CD4-positive, alpha-beta T cell treated with Interleukin-17A for 4 hours (primary cell): ENCODE measurements at regions not wholly inside any gene's neighbourhood (a gene's known extent, or its start where the extent isn't known, plus 50 kb on each side); places are given as distances from the start of the nearest gene placed in this dataset.
A peak's percentile ranks its signal among the peaks of the same experiment; 100 is the strongest.

ENCODE experiments used
- DNase-seq: peaks from one replicate; pipeline ENCODE4 v3.0.0-alpha.2; 2020; ENCODE audit warnings: mixed read lengths

DNA sequence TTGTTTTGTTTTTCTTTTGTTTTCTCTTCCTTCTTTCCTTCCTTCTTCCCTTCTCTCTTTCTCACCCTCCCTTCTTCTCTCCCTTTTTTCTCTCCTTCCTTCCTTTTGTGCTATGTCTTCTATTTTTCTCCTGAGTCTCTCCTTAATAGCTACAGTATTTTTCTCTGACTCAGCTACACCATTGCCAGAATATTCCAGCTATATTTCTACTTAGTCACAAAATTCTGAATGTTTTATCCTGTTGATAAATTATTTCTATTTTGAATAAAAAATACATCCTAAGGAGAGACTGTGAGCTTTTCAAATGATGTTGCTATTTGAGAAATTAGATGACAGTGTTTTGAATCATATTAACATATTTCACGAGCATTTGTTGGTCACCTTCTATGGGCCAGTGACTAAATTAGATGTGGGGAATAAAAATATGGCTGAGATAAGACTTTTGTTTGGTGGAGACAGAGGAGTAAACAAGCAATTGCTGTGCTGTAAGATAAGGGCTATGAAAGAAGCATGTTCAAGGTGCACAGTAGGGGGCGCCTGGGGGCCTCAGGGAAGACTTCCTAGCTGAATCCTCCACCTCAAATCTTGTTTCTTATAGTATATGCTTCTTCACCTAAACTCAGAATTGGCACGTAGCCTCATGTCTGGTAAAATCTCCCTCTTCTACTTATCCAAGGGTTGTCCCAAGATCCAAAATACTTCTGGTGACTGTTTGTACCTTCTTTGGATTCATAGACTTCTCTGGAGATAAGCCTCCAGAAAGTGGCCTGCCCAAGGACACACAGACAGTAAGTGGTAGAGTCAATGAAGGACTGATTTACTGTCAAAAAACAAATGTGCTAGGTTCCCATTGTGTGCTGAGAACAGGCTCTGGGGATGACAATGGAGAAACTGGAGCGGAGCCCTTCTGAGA is 115.5 kb upstream of the CREB5 start:
- DNase-seq: peak; percentile 73

DNA sequence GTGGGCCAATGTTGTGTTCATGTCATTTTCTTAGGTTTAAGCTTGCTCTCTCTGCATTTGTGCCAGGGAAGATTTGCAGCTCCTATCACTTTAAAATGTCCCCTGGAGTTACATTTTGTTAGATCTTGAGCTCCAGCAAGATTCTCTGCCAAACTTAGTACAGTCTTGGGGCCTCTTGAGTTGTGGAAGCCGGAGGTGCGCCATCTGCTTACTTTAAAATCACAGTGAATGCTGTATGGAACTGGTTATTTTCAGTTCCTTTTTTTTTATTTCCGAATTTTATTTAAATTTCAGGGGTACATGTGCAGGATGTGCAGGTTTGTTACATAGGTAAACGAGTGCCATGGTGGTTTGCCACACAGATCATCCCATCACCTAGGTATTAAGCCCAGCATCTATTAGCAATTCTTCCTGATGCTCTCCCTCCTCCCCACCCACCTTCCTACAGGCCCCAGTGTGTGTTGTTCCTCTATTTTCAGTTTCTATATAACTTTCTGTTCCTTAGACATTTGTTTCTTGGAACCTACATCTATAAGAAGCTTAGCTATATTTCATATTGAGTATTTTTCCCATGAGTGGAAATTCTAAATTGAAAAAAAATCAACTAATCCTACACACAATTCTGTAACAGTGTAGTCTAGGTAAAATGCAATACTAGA is 114.4 kb upstream of the CREB5 start:
- no peak for DNase-seq

DNA sequence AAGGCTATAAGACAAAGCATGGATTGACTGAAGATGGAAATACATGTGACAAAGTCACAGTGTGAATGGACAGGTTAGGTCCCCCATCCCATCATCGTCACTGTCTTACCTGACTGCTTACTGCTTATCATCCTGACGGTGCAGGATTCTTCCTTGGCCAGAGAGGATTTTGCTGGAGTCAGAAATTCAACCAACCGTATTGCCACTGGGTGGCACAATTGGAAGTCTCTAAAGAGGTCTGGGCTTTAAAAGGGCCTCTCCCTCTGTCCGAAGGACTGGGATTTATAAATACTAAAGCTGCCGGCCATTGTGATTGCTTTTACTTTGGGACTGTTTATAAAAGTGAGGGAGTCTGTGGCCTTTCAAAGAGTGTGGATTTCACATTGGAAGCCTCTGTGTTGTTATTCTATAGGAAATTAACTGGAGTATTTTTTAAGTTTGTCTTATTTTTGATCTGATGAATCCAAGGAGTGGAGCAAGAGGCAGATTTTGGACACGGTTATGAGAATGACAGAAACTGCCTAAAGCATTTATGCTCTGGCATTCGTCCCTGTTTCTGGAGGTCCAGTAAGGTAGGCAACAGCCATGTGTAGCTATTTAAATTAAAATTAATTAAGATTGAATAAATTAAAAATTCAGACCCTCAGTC is 113.3 kb upstream of the CREB5 start:
- peak; percentile 7 for DNase-seq

DNA sequence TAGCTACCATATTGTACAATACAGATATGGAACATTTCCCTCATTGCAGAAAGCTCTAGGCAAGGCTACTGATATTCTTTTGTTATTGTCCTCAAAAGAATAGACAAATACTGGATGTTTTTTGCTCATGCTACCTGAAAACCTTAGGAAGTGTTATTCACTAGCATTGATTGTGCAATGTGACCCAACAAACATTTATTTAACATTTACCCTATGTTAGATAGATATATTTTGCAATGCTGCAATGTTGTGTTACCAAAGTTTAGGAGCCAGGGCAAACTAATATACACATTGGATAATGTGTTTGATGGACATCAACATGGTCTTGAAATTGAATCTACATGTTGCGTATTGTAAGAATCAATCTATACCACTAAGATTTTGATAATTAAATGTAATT is 112.8 kb upstream of the CREB5 start:
- no peak for DNase-seq

DNA sequence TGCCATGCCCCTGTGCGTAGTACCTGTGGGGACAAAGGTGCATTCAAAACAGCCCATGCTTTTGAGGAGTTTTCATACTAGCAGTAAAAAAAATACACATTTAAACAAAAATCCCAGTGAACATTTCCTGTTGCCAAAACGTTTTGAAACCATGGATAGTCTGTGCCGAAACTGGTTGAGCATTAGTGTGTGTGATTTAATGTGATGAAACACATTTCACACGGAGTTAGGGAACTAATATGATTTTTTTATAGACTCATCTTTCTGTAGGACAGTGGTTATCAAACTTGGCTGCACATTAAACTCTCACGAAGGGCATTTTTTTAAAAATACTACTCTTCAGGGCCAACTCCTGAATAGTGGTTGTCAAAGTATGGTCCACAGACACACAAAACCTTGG is 111.8 kb upstream of the CREB5 start:
- no peak for DNase-seq

DNA sequence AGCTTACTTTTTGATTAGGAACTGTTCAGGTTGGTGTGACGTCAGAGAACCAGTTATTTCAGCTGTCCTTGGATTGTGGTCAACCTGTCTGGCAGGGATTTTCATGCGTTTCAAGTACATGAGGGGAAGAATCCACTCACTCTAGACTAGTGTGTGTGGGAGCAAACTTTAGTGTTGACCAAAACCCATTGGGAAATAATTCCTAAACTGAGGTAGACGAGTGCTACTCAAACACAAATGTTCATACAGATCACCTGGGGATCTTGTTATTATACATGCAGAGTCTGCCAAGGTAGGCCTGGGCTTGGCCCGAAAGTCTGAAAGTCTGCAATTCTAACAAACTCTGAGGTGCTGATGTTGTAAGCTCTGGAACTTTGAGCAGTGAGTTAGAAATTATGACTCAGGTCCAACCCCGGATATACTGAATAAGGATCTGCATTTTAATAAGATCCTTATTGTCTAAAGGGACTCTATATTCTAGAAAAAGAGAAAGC is 111.1 kb upstream of the CREB5 start:
- no peak for DNase-seq

DNA sequence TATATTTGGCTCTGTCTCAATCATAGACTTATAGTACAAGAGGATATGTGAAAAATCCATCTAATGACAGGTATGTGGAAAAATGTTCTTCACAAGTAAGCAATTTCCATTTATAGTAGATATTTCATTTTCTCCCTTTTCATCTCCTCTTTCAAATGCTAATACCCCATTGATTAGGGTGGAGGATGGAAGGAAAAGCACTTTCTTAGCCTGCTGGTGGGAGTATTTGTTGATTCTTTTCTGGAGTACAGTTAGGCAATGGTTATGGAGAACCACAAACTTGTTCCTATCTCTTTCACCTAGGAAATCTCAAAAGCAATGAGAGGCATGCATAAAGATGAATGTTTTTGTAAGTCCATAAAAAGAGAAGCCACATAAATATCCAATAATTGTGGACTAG is 108.0 kb upstream of the CREB5 start:
- no peak for DNase-seq

DNA sequence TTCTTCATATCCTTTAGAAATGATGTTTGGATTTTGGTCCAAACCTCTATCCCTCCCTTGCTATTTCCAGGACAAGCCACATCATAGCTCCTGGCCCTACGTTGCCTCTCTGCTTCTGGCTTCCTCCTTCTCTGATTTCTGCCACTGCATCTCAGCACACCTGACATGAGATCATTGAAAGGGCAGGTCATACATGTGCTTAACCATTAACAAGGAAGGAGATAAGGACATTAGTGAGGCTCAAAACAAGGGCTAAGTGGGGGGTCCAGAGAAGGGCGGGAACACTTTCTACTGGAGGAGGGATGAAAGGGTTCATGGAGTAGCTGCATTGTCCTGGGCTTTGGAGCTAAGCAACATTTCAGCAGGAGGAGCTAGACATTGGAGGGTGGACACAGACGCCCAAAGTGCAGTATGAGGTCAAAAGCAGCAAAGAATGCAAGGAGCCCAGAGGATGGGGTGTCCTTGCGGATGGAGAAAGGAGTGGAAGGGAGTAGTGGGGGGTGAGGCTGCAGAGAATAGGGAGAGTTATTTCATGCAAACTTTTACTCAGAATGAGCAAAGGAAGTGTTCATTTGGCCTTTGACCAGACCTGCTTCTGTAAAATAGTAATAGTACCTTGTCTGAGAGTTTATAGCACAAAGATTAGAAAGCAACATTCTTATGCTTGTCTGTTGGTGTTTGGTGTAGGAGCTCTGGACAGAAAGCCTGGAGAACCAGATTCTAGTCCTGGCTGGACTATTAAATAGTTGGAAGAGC is 102.4 kb upstream of the CREB5 start:
- no peak for DNase-seq

DNA sequence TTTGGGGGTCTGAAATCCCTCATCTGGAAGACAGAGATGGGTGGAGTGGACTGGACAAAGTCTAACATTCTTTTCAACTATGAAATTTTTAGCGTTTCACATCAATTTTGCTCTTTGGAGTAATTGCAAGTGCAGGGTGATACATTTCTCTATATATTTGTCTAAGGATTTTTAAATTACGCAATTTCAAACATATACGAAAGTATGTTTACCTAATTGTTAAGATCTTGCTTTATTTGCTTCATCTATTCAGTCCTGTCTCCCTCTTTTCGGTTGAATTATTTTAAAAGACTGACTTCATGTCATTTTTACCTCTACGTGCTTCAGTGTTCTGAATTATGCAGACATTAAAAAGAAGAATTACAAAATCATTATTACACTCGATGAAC is 101.9 kb upstream of the CREB5 start:
- no peak for DNase-seq

DNA sequence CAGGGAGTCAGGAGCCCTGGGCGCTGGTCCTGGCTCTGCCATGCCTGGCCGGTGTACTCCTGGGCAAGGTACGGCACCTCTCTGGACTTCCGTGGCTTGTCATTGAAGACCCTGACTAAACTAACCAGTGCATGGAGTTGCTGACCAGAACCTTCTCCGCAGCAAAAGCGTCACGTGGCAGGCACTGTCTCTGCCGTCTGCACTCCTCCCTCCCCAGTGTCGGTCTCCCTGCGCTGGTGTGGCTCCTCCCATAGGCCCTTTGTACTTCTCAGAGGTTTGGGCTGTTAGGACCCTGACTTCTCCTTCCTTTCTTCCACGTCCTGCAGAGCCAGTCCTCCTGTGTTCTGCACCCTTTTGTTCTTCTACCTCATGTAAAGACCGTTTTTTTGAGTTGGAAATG is 100.6 kb upstream of the CREB5 start:
- DNase-seq: no peak

DNA sequence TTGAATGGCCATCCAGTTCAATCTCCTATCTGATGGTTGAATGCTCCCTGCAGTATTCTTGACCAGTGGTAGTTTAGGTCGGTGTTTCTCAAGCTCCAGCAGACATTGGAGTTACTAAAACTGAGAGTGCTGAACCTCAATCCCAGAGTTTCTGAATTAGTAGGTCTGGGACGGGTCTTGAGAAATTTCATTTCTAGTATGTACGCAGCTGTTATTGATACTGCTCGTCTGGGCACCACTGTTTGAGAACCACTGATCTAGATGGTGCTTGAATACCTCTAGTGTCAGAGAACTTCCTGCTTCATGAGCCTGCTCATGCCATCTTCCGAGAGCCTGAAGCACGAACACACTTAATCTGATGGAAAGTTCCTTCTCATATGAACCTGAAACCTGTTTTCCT is 99.4 kb upstream of the CREB5 start:
- no peak for DNase-seq

DNA sequence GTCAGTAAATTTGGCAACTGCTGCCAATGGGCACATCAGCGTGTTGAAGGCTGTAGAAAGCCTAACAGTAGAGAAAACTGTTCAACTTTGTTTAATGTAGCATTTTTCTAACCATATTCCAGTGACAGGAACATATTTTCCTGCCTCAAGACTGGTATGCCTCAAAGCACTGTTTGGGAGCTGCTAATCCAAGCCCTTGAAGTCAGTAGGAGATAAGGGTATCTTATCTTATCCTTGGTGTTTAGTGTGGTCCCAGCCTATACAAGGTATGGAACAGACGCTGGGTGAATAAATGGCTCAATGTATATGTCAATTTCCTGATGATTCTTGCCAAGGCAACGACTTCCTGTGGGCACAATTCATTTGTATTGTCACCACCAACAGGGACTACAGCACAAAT is 97.5 kb upstream of the CREB5 start:
- no peak for DNase-seq

DNA sequence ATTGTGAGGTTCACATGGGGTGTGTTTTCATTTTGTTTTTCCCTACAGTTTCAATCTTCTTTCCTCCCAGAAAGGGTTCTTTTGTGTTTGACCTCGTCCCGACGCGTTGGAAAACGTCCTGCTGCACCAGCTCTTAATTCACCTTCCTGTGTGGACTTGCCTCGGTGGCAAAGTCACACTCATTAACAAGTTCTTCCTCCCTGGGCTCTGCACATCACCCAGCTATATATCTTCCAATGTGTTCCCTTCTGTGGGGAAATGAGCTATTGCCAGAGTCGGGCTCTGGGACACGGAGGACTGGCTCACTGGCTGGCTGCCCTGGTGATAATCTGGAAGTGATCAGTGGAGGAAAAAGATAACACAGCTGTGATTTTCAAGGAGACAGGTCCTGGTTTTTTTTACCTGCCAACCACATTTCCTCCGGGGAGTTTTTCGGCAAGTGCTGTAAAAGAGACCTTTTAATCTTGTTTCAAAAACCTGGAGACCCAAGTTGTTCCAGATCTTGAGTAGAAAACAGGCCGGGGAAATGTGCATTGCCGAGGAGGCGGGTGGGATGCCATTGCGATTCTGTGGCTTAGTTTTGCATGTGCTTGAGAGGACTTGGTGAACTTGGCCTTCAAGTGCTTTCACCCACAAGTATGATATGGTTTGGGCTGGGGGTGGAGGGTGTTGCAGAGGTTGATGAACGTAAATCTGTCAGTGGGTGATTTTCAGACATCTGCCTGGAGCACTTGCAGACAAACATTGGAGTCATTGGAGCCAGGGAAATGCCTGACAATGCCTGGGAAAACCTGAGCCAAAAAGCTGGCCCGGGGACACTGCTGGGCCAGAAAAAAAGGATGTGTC is 96.5 kb upstream of the CREB5 start:
- DNase-seq: no peak

DNA sequence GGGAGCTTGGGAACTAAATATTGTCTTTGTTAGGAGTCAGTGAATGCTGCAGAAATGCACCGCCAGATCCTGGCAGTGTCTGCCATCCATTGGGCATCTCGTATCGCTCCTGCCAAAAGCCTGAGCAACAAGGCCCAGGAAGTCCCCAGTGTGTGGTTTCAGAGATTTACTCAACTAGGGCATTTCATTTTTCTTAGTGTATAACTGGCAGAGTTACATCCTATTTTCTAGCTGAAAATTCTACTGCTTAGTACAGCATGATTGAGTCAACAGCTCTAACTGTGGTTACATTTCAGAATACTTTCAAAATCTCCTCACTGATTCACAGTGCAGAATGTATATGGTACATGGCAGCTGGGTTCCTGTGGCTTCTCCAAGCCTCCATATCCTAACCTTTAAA is 95.8 kb upstream of the CREB5 start:
- no peak for DNase-seq

DNA sequence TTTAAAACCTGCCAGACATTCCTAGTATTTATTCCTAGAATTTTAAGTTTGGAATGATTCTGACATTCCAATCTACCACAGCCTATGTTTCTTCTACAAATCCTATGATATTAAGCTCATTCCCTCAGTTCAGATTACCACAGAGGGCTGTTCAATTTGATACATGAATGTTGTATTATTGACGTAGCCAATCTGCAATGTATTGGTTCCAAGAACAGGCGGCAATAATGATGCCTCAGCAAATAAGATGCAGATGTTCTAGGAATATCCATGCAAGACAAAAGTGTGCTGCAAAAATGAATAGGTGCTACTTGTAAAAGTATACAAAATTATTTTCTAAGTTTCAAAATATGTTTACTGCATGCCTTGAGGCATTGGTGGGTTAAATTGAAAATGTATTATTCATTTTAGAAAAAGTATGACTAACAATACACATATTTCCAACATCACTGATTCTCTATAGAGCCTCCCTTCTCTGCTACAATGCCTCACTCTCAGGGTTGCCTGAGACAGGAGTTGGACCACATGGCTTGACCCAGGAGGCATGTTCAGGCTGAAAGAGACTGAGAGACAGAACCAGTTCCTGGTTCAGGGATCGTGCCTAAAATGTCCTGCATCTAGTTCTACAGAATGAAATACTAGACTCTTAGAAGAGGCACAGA is 94.1 kb upstream of the CREB5 start:
- DNase-seq: no peak

DNA sequence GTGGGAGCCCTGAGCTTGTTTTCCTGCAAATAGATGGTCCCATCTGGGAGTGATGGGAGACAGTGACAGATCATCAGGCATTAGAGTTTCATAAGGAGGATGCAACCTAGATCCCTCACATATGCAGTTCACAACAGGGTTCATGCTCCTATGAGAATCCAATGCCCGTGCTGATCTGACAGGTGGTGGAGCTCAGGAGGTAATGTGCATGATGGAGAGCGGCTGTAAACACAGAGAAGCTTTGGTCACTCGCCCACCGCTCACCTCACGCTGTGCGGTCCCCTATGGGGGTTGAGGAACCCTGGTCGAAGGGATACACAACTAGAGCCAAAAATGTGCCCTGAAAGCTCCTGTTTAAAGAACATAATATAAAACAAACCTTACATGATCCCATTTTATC is 88.5 kb upstream of the CREB5 start:
- no peak for DNase-seq

DNA sequence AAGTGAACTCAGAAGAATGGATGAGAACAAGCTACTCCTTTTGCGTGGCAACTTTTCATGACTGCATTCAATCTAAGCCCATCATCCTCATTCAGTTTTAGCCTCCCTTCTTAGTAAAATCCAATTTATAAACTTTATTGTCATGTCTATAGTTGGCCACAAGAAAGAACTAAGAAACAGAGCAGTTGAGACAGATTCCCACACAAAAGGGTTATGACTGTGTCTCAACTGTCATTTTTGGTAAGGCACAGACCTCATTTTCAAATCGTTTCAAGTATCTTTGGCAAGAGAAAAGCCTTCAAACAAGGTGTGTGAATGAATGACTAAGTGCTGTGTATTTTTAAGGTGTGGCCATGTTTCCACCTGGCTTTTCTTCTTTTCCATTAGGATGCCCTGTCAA is 84.2 kb upstream of the CREB5 start:
- no peak for DNase-seq

DNA sequence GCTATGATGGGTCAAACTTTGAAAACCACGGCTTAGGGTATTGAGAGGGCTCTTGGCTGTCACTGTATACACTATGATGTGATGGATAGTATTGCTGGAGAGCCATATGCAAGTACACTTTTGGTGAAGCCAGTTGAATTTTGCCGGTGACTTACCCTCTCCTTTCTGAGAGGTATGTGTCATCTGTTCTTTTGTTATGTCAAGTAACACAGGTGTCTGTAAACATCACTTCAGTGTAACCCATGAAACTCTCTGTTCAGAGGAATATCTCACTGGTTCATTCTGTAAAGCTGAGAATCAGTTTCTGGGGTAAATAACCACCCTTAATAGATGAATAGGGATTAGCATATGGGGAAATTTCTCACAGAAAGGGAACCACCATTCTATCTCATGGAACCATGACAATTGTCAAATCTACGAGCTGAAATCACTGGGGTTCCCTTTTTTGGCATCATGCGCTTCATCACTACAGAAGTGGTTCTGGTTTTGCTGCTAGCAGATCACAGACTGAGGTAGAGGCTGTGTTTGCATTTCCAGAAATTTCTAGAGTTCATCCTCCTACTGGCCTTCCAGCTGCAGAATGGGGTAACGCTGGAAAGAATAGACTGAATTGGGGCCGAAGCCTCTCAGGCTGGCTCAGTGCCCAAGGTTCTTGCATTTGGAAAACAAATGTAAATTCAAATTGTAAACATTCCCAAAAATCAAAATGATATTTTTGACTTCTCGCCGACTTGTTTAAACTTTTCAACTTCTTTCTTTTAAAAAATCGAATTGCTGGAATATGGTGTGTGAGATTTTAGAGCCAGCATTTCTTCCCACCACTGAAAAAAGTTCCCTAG is 83.3 kb upstream of the CREB5 start:
- DNase-seq: no peak

DNA sequence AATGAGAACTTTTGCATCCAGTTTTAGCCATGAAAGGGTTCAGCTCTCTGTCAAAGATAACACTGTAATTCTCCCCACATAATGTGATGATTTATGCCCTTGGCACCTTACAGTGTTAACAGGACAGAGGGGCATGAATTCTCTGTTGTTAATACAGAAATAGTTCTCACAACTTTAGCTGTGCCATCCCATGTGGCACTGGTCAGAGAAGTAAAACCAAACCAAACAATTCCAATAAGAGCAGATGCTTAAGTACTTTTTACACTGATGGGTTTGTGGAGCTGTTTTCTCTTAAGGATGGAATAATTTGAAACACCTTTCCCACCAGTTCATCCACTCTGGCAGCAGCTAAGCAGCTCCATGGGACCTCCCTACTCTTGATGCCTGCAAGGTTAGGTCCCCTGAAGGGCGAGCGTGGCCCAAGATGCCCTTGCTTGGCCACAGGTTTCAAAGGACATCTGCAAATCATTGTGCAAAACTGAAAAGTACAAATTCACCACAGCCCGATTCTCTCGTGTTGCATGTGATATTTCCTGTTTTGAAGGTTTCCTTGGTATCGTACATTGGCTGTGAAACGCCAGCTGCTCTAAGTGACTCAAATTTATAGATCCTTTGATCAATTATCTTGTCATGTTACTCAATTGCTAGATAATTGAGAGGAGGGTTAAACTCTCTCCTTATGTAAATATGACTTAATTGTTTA is 82.5 kb upstream of the CREB5 start:
- peak; percentile 23 for DNase-seq
